22Rv1 (cell line): ENCODE measurements at regions not wholly inside any gene's neighbourhood (a gene's known extent, or its start where the extent isn't known, plus 50 kb on each side); places are given as distances from the start of the nearest gene placed in this dataset.

Experiments used
- ZFX ChIP-seq: fragments of 450-650 bp; IDR thresholded peaks from 2 replicates; pipeline ENCODE4 v1.6.1; 2017; ENCODE audit warnings: antibody characterized with exemption, borderline replicate concordance
- TF ChIP-seq, protein P1 (sequence below): fragments of 450-650 bp; IDR thresholded peaks from 2 replicates; pipeline ENCODE4 v1.5.1; 2017; ENCODE audit warnings: mild to moderate bottlenecking

DNA sequence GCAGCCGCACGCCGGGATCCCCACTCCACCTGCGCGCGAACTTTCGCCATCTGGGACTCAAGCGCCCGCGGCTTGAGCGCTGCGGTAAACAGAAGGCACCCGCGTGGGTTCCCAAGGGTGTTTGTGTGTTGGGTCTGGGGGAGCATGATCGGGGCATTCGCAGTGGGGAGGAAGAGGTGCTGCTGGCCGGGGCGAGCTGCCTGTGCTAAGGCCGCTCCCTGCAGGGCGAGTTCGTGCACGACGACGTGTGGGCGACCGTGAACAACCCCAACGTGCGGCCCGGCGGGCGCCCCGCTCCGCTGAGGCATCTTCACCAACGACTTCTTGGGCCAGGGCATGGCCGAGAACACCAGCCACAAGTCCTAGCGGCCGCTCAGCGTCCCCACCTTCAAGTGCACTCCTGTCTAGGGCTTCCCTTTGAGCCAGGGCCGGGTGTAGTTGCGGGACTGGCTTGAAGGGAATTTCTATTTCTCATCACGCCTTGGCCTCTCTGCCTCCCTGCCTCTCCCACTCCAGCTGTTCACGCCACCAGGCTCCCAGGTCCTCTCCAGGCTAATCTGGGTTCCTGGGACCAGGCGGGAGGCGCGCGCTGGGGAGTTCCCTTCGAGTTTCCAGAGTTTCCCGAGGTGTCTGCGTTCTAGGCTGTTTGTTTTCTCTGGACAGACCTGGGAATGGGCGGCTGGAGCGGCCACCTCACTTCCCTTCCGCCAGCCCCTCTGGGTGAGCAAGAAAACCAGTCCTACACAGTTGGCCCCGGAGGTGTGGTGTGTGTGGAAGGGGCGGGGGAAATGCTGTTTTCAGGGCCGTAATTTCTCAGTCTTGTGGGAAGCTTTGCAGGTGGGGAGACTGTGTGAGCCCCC is 417.8 kb upstream of the TMTC1 start:
- TF ChIP-seq, protein P1, sequence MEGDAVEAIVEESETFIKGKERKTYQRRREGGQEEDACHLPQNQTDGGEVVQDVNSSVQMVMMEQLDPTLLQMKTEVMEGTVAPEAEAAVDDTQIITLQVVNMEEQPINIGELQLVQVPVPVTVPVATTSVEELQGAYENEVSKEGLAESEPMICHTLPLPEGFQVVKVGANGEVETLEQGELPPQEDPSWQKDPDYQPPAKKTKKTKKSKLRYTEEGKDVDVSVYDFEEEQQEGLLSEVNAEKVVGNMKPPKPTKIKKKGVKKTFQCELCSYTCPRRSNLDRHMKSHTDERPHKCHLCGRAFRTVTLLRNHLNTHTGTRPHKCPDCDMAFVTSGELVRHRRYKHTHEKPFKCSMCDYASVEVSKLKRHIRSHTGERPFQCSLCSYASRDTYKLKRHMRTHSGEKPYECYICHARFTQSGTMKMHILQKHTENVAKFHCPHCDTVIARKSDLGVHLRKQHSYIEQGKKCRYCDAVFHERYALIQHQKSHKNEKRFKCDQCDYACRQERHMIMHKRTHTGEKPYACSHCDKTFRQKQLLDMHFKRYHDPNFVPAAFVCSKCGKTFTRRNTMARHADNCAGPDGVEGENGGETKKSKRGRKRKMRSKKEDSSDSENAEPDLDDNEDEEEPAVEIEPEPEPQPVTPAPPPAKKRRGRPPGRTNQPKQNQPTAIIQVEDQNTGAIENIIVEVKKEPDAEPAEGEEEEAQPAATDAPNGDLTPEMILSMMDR = no peak
- no peak for TF ChIP-seq ZFX
